GM12801 (cell line): ENCODE measurements at regions not wholly inside any gene's neighbourhood (a gene's known extent, or its start where the extent isn't known, plus 50 kb on each side); places are given as distances from the start of the nearest gene placed in this dataset.

Source experiments
- CTCF ChIP-seq: IDR thresholded peaks from one replicate; pipeline ENCODE4 v1.5.1; 2011; ENCODE audit warnings: control low read depth; ENCODE audit not compliant: insufficient read length; ENCODE audit errors: extremely low read depth

- TF ChIP-seq CTCF, result no peak
These were observed 336.1 kb downstream of the DRD1 start for GRCh38 chr5:175107865-175108264.

- TF ChIP-seq CTCF, result no peak
These were observed 336.9 kb downstream of the DRD1 start for GRCh38 chr5:175107028-175107588.

- TF ChIP-seq CTCF, result no peak
These were observed 339.3 kb downstream of the DRD1 start for GRCh38 chr5:175104677-175105076.

- TF ChIP-seq CTCF, result no peak
These were observed 340.2 kb downstream of the DRD1 start for GRCh38 chr5:175103746-175104145.

- no peak for TF ChIP-seq CTCF
These were observed 341.3 kb downstream of the DRD1 start for GRCh38 chr5:175102717-175103116.

- TF ChIP-seq CTCF, result no peak
These were observed 345.7 kb downstream of the DRD1 start for GRCh38 chr5:175098301-175098700.

- TF ChIP-seq CTCF, result no peak
These were observed 347.4 kb downstream of the DRD1 start for GRCh38 chr5:175096469-175097165.
